Transverse colon (tissue), 4 donors: ENCODE measurements at regions not wholly inside any gene's neighbourhood (a gene's known extent, or its start where the extent isn't known, plus 50 kb on each side); places are given as distances from the start of the nearest gene placed in this dataset.

Source experiments
- CTCF ChIP-seq, 5 experiments: fragments of 200-600 bp in 3 of 5; fragments of 450-650 bp in 2 of 5; sonication (generic) in 3 of 5; IDR thresholded peaks; 1 replicate in 2 of 5; 2 replicates in 3 of 5; pipeline ENCODE4 v1.5.1; 2016 to 2017; ENCODE audit warnings: antibody characterized with exemption in 5 of 5, inconsistent platforms in 3 of 5, mild to moderate bottlenecking in 2 of 5, moderate library complexity in 1 of 5
- POLR2AphosphoS5 ChIP-seq, 3 donors: sonication (generic); formaldehyde crosslinking; IDR thresholded peaks; one replicate each; pipeline ENCODE4 v1.6.1; 2016; ENCODE audit warnings: antibody characterized with exemption in 3 of 3

- no peak for TF ChIP-seq POLR2AphosphoS5 (IDR thresholded peaks at IDR 0.05)
- TF ChIP-seq CTCF (IDR thresholded peaks at IDR 0.05), result no peak
Measured at GRCh38 chr6:137970368-137970767, 103.3 kb downstream of the TNFAIP3 start.
